C4-2B (cell line): ENCODE measurements at regions not wholly inside any gene's neighbourhood (a gene's known extent, or its start where the extent isn't known, plus 50 kb on each side); places are given as distances from the start of the nearest gene placed in this dataset.

Experiments used
- ZFX ChIP-seq: fragments of 450-650 bp; IDR thresholded peaks from 2 replicates; pipeline ENCODE4 v1.6.1; 2017
- TF ChIP-seq, protein P1 (sequence below): fragments of 450-650 bp; conservative IDR thresholded peaks from 2 replicates; pipeline ENCODE4 v1.5.1; 2017; ENCODE audit warnings: mild to moderate bottlenecking

GRCh38 chr5:145568581-145568980 is 266.6 kb downstream of the PRELID2 start:
- TF ChIP-seq, protein P1, sequence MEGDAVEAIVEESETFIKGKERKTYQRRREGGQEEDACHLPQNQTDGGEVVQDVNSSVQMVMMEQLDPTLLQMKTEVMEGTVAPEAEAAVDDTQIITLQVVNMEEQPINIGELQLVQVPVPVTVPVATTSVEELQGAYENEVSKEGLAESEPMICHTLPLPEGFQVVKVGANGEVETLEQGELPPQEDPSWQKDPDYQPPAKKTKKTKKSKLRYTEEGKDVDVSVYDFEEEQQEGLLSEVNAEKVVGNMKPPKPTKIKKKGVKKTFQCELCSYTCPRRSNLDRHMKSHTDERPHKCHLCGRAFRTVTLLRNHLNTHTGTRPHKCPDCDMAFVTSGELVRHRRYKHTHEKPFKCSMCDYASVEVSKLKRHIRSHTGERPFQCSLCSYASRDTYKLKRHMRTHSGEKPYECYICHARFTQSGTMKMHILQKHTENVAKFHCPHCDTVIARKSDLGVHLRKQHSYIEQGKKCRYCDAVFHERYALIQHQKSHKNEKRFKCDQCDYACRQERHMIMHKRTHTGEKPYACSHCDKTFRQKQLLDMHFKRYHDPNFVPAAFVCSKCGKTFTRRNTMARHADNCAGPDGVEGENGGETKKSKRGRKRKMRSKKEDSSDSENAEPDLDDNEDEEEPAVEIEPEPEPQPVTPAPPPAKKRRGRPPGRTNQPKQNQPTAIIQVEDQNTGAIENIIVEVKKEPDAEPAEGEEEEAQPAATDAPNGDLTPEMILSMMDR = no peak
- TF ChIP-seq ZFX = no peak
